GM12801 (cell line): ENCODE measurements at regions not wholly inside any gene's neighbourhood (a gene's known extent, or its start where the extent isn't known, plus 50 kb on each side); places are given as distances from the start of the nearest gene placed in this dataset.
A peak's percentile ranks its signal among the peaks of the same experiment; 100 is the strongest.

Source experiments
- TF ChIP-seq, protein P1 (sequence below): IDR thresholded peaks from one replicate; pipeline ENCODE4 v1.5.1; 2011; ENCODE audit warnings: control low read depth; ENCODE audit not compliant: insufficient read length; ENCODE audit errors: extremely low read depth

- TF ChIP-seq, protein P1, sequence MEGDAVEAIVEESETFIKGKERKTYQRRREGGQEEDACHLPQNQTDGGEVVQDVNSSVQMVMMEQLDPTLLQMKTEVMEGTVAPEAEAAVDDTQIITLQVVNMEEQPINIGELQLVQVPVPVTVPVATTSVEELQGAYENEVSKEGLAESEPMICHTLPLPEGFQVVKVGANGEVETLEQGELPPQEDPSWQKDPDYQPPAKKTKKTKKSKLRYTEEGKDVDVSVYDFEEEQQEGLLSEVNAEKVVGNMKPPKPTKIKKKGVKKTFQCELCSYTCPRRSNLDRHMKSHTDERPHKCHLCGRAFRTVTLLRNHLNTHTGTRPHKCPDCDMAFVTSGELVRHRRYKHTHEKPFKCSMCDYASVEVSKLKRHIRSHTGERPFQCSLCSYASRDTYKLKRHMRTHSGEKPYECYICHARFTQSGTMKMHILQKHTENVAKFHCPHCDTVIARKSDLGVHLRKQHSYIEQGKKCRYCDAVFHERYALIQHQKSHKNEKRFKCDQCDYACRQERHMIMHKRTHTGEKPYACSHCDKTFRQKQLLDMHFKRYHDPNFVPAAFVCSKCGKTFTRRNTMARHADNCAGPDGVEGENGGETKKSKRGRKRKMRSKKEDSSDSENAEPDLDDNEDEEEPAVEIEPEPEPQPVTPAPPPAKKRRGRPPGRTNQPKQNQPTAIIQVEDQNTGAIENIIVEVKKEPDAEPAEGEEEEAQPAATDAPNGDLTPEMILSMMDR, result peak; percentile 67
These were observed 79.8 kb upstream of the CHD6 start for GRCh38 chr20:41697861-41698559.

DNA sequence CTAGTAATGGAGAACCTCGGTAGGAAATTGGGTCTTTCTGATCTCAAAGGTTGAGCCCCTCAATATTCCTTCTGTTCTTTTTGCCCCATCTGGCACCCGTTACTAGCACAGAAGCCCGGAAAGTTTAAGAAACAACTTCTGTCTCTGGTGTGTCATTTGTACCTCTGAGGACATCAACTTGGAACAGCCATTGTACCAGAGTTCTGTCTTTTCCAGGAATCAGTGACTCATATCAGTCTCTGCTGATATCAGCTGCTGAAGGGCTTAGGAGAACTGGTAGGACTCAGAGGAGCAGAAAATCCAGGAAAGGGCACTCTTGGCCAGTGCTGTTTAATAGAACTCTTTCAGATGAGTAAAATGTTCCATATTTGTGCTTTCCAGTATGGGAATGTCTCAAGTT lies 78.3 kb upstream of the CHD6 start:
- TF ChIP-seq, protein P1, result no peak

- TF ChIP-seq, protein P1, result no peak
These were observed 76.6 kb upstream of the CHD6 start for GRCh38 chr20:41694796-41695195.

DNA sequence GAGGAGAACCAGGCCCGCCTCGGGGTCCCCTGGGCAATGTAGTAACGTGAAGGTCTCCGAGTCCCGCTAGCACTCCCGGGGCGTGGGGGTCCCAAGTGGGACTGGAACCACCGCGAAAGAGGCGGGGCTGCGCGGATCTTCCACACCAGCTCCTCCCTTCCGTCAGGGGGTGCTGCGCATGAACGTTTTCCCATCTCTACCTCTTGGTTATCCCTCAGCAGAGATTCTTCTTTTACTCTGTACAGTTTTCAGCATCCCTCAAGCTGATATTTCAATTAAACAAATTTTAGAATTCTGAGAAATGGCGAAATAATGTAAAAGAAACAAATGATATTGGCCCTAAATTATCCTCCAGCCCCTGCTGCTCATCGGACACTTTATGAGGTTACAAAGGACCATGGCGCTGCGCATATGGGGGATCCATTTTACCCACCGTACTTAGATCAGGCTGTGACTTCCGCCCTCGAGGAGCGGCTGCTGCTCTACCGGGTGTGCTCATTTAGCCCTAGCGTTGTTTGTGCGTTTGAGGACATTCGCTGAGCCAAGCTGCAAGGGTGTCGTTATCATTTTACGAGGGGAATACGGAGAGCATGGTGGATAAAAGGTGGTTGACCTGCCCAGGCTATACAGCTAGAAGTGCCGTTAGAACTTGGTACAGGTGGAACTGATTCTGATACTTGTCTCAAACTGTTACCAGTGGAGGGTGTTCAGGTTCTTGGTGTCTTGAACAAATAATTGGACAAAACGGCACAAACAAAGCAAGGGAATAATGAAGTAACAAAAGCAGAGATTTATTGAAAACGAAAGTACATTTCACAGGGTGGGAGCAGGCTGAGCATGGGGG lies 75.2 kb upstream of the CHD6 start:
- TF ChIP-seq, protein P1, result no peak

- TF ChIP-seq, protein P1, result no peak
These were observed 74.4 kb upstream of the CHD6 start for GRCh38 chr20:41692479-41693135.

DNA sequence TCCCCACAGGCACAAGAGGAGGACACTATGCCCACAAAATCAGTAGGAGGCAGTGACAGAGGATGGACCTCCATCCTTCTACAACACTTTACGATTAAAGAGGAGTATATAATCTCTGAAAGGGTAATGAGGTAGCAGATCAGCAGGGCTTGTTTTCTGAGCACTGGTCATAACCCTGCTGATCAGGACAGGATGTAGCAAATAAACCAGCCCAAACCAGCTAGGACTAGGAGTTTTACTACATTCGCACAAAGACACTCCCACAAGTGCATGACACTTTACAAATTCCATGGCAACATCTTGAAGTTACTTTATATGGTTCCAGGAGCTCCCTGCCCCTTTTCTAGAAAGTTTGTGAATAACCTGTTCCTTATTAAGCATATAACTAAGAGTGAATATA lies 73.3 kb upstream of the CHD6 start:
- TF ChIP-seq, protein P1, result no peak

GRCh38 chr20:41690702-41691101 lies 72.5 kb upstream of the CHD6 start:
- TF ChIP-seq, protein P1, result no peak
